ENCODE measurements at regions not wholly inside any gene's neighbourhood (a gene's known extent, or its start where the extent isn't known, plus 50 kb on each side); places are given as distances from the start of the nearest gene placed in this dataset.
"Not testable (repeated sequence)": the region's sequence is repeated elsewhere in the genome, so short reads cannot be mapped to it uniquely, and the experiment has no call there.

GRCh38 chr21:20445971-20446370 lies 552.2 kb upstream of the NCAM2 start:
- DNase-seq, result no peak

- no peak for DNase-seq
These were observed 547.2 kb upstream of the NCAM2 start for GRCh38 chr21:20451046-20451445.

GRCh38 chr21:20452935-20453334 lies 545.3 kb upstream of the NCAM2 start:
- DNase-seq, result no peak

- no peak for DNase-seq
These were observed 538.4 kb upstream of the NCAM2 start for GRCh38 chr21:20459838-20460237.

- DNase-seq, result no peak
These were observed 534.8 kb upstream of the NCAM2 start for GRCh38 chr21:20463362-20463761.

- no peak for DNase-seq
These were observed 528.8 kb upstream of the NCAM2 start for GRCh38 chr21:20469361-20469760.

- DNase-seq, result no peak
These were observed 511.9 kb upstream of the NCAM2 start for GRCh38 chr21:20486303-20486702.

GRCh38 chr21:20502915-20503314 lies 495.3 kb upstream of the NCAM2 start:
- not testable (repeated sequence) for DNase-seq

- DNase-seq, result no peak
These were observed 490.4 kb upstream of the NCAM2 start for GRCh38 chr21:20507783-20508182.

GRCh38 chr21:20511216-20511880 lies 486.9 kb upstream of the NCAM2 start:
- DNase-seq, result no peak

GRCh38 chr21:20515446-20515845 lies 482.8 kb upstream of the NCAM2 start:
- DNase-seq, result no peak

GRCh38 chr21:20519076-20519475 lies 479.1 kb upstream of the NCAM2 start:
- no peak for DNase-seq

GRCh38 chr21:20522611-20523010 lies 475.6 kb upstream of the NCAM2 start:
- DNase-seq, result no peak

- no peak for DNase-seq
These were observed 475.0 kb upstream of the NCAM2 start for GRCh38 chr21:20523191-20523590.

GRCh38 chr21:20527731-20528460 lies 470.3 kb upstream of the NCAM2 start:
- DNase-seq, result no peak

GRCh38 chr21:20537130-20537529 lies 461.1 kb upstream of the NCAM2 start:
- DNase-seq, result no peak

GRCh38 chr21:20538039-20538658 lies 460.1 kb upstream of the NCAM2 start:
- DNase-seq, result no peak

GRCh38 chr21:20545454-20545853 lies 452.8 kb upstream of the NCAM2 start:
- DNase-seq, result no peak

GRCh38 chr21:20551939-20552338 lies 446.3 kb upstream of the NCAM2 start:
- DNase-seq, result no peak

GRCh38 chr21:20554785-20555184 lies 443.4 kb upstream of the NCAM2 start:
- DNase-seq, result no peak

- no peak for DNase-seq
These were observed 427.4 kb upstream of the NCAM2 start for GRCh38 chr21:20570824-20571232.

GRCh38 chr21:20572582-20572981 lies 425.6 kb upstream of the NCAM2 start:
- DNase-seq, result no peak

- no peak for DNase-seq
These were observed 416.8 kb upstream of the NCAM2 start for GRCh38 chr21:20581361-20581760.

GRCh38 chr21:20591284-20591683 lies 406.9 kb upstream of the NCAM2 start:
- no peak for DNase-seq
